NT2/D1 (cell line): ENCODE measurements at regions not wholly inside any gene's neighbourhood (a gene's known extent, or its start where the extent isn't known, plus 50 kb on each side); places are given as distances from the start of the nearest gene placed in this dataset.

Experiments
- SUZ12 ChIP-seq: IDR thresholded peaks from 2 replicates; pipeline ENCODE4 v1.6.1; 2011; ENCODE audit not compliant: insufficient read length, insufficient read depth; ENCODE audit errors: extremely low read depth
- YY1 ChIP-seq: IDR thresholded peaks from 2 replicates; pipeline ENCODE4 v1.6.1; 2011; ENCODE audit not compliant: insufficient read length, insufficient read depth

DNA sequence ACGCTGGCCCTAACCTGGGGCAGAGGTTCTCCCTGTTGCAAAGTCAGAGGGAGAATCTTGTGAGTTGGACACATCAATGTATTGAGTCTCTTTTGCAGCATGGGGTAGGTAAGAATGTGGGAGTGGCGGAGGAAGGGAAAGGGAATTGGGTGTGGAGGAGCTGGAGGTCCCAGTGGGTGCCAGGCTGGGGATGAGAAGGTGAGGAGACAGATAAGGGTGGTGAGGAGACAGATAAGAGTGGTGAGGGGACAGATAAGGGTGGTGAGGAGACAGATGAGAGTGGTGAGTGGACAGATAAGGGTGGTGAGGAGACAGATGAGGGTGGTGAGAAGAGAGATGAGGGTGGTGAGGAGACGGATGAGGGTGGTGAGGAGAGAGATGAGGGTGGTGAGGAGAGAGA is 72.9 kb upstream of the SFSWAP start:
- TF ChIP-seq YY1 (no peak), SUZ12 (no peak)
